Left cardiac atrium (tissue), 4 donors: ENCODE measurements at regions not wholly inside any gene's neighbourhood (a gene's known extent, or its start where the extent isn't known, plus 50 kb on each side); places are given as distances from the start of the nearest gene placed in this dataset.
A peak's percentile ranks its signal among the peaks of the same experiment; 100 is the strongest.
"Not testable (repeated sequence)": the region's sequence is repeated elsewhere in the genome, so short reads cannot be mapped to it uniquely, and the experiment has no call there.

ENCODE experiments used
- ATAC-seq, 2 donors: fragments of 200-7000 bp; cut with Tn5 transposase; one replicate each; pipeline ENCODE4 v1.9.1; 2020; ENCODE audit warnings: mild to moderate bottlenecking in 2 of 2, moderate library complexity in 2 of 2
- DNase-seq: peaks from one replicate; pipeline ENCODE4 v3.0.0-alpha.2; 2020
- intact Hi-C, 2 donors: fragments of 100-400 bp; cut with DNase I; formaldehyde crosslinking; loops; one replicate each; pipeline versions ENCODE4 v1.14.1 to v1.15.1; 2022 to 2023
- donor health status: DM: no; HTN: yes; CAD: no.
- donor health status: DM: no; HTN: yes; CAD: no; lungs with severe emphysema.
- donor health status: DM: yes; HTN: yes; CAD: no.
- donor health status: Dilated cardiomyopathy.

DNA sequence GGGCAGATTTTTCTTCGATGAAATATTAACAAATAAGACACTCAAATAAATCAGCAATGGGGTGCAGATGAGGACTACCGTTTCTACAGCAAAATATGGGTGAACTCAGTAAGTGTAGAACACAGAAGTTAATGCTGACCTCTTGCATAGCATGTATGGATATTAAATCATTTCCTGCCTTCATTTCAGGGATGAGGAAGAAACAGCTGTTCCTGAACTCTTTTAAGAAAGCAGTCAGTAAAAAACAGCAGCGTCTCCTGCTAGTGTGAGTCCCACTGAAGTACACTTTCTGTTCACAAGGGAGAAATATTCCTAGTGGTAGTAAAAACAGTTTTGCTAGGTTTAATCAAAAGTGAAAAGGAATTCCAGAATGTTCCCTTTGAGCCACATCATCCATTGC lies 379.0 kb downstream of the ZEB2 start:
- intact Hi-C loops, result no loop called here
- no peak for DNase-seq
- ATAC-seq, result no peak

DNA sequence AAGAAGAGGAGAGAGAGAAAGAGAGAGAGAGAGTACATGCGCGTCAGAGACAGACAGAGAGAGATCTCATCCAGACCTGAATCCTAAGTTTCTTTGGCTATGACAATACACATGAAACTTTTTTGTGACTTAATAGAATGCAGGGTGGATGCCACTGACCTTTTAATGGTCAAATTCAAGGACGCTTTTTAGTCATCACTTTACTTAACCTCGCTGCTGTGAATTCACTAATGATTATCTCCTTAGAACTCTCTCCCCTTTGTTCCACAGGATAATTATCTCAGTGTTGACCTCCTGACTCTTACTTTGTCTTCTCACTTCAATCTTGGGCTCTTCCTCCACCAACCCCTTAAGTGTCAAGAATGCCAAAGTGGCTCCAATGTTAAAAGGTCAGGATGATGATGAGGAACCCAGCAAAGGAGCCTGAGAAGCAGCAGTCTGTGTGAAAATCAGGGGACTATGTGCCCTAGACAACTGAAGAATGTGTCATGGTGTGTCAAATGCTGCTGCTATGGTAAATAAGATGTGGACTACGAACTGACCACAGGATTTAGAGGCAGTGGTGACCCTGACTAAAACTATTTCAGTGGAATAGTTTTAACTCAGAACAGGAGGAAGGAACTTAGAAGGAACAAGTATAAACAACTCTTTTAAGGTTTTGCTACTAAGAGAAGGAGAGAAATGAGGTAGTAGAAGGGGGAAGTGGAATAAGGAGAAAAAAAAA lies 382.1 kb downstream of the ZEB2 start:
- no peak for ATAC-seq
- no peak for DNase-seq
- intact Hi-C loops, result no loop called here

GRCh38 chr2:144137272-144137671 lies 382.6 kb downstream of the ZEB2 start:
- ATAC-seq, result no peak
- intact Hi-C loops, result no loop called here
- DNase-seq, result no peak

DNA sequence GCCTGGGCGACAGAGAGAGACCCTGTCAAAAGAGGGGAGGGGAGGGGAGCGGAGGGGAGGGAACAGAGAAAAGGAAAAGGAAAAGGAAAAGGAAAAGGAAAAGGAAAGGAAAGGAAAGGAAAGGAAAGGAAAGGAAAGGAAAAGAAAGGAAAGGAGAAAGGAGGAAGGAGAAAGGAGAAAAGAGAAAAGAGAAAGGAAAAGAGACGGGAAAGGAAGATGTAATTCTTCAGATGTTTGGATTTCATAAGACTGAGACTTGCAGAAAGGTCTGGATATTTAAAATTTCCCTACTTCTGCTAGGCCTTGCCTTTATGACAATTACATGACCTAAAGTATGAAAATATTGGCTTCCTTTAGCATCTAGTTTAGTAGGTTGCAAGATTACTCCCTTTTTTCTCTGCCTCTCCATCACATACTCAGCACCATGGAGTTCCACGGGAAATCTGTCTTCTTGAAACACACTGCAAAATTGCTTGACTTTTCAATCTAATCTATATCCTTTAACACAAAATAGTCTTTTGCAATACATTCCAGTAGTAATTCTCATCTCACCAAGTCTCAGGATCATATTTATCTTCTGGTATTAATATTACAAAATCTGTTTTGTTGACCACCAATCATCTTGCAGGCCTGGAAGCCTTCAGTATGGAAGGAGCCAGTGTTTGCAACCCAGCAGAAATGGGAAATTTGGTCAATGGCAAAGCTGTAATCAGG lies 383.5 kb downstream of the ZEB2 start:
- ATAC-seq (no peak), DNase-seq (no peak)
- intact Hi-C loops, result no loop called here

DNA sequence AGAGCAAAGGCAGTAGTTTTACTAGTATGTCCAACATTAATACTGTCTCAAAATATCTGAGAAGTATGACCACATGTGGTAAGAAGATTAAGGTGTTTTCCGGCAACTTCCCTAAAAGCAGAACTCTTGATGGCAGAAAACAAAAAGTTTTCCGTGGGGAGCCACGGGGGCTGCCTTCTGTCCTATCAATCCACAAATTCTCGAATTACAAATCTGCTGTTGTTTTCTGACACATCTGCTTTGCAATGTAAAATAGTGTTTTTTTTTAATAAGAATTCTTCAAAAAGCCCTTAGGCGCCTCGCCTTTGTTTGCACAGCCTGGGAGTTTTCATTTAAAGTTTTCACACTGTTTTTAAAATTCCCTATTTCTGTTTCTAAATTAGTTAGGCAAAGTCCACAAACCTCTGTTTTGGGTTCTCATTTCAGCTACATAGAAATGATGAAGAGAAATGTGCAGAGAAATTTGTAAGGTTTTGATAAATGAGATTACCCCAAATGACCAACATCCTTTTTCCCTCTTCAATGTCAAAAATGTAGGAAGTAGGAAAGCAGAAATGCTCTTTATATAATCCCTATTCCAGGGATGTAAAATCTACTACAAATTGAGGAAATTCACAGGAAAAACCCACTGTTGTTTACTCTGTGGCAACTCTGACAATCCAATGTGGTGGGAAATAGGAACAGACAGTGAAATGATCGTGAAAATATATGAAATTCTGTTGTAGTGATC lies 385.8 kb downstream of the ZEB2 start:
- DNase-seq, result no peak
- no peak for ATAC-seq
- intact Hi-C loops, result no loop called here

DNA sequence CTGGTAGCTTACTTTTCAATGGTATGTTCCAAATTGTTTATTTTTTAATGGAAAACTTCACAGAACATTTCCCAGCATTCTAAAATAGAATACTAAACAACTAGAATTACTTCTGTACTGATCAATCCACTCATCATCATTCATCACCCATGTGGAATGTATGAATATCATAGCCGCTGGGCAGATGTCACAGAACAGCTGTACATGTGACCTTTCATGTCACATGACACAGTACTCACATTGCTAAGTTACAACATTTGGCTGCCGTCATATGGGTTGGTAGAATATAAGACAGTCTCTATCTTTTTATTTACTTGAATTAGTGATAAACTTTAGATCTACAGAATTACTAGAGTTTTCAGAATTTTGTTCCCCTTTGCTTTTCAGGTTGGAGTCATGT lies 387.6 kb downstream of the ZEB2 start:
- no peak for DNase-seq
- intact Hi-C loops, result no loop called here
- no peak for ATAC-seq

DNA sequence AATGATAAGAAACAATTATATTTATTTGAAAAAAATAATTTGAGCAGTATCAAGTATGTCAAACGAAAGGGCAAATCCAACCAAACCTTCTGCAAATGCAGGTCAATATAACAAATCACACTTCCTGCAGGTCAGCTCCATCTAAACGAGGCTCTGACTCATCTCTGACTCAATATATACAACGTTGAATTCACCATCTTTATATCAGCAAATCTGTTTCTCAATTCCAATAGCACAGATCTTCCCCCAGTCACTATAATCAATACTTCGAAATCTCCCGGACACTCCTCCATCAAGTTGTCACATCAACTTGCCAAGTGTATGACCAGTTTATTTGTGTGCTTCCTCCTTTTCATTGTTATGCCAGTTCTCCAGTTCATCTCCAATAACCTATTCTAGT lies 388.9 kb downstream of the ZEB2 start:
- intact Hi-C loops, result no loop called here
- DNase-seq, result no peak
- no peak for ATAC-seq

- ATAC-seq, result no peak
- intact Hi-C loops, result no loop called here
- DNase-seq, result no peak
These were observed 389.4 kb downstream of the ZEB2 start for GRCh38 chr2:144130551-144130950.

GRCh38 chr2:144128130-144128746 lies 391.7 kb downstream of the ZEB2 start:
- no peak for DNase-seq
- ATAC-seq, result no peak
- intact Hi-C loops, result no loop called here

GRCh38 chr2:144127693-144128092 lies 392.2 kb downstream of the ZEB2 start:
- DNase-seq (no peak), ATAC-seq (no peak)
- intact Hi-C loops, result no loop called here

DNA sequence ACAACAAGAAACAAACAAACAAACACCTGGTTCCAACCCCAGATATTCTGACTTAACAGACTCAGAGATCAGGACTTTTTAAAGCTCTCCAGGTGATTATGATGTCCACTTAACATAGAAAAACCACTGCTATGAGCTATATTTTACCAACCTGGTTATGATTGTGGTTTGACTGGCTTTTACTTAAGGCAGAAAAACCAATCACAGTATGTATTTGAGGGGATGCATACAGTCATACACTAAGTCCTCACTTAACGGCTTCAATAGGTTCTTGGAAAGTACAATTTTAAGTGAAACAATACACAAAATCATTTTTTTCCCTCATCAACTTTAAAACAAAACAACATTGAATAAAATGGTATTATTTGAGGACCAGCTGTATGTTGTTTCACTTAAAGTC lies 393.6 kb downstream of the ZEB2 start:
- intact Hi-C loops, result no loop called here
- DNase-seq, result no peak
- ATAC-seq, result no peak

DNA sequence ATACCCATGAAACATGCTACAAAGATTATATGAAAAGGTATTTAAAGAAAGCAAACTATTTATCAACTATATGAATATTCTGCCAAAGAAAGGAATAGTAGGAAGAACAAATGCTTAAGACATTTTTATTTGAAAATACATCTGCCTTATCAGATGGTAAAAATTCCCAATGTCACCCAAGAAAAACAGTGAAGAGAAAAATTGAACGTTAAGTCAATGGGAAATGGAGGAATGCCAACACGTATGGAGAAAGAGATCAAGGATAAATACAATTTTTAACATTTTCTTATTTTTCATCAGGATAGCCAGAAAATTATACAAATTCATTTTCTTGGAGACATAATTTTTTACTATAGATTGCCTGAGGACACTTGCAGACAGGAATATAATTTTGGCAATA lies 394.2 kb downstream of the ZEB2 start:
- DNase-seq, result no peak
- intact Hi-C loops, result no loop called here
- no peak for ATAC-seq

- intact Hi-C loops, result no loop called here
- DNase-seq (no peak), ATAC-seq (no peak)
These were observed 395.0 kb downstream of the ZEB2 start for GRCh38 chr2:144124882-144125281.

DNA sequence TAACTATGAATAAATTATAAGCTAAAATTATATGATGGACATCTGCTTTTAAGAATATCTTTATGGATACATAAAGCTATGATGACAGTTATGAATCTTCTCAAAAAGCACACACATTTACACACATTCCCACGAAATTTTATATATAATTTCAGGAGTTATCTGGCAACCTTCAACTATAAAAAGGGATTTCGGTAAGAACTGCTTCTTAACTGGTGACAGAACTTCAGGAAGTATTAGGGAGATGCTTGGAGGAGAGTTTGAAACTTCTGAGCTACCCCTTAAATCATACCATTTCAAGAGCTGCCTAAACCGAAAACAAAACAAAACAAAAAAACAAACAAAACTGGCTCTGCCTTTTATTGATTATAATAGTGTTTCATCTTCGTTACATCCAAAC lies 399.4 kb downstream of the ZEB2 start:
- ATAC-seq (no peak), DNase-seq (no peak)
- intact Hi-C loops, result no loop called here

DNA sequence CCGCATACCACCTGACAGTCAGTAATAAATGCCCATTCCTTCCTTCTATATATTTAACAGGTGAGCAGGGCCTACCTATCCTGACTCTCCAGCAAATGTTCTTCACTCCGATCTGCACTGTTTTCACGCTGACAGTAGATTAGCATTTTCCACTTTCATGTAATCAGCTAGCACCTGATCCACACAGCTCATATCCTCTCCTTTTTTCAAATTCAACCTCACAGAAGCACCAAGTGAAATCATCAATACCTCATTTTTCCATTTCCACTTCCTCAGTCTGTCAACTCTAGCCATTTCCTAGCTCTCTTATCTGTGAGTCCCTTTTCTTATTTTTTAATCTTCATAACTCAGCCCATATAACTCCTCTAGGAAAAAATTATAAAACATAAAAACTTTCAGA lies 402.8 kb downstream of the ZEB2 start:
- intact Hi-C loops, result no loop called here
- ATAC-seq, result no peak
- DNase-seq, result no peak

DNA sequence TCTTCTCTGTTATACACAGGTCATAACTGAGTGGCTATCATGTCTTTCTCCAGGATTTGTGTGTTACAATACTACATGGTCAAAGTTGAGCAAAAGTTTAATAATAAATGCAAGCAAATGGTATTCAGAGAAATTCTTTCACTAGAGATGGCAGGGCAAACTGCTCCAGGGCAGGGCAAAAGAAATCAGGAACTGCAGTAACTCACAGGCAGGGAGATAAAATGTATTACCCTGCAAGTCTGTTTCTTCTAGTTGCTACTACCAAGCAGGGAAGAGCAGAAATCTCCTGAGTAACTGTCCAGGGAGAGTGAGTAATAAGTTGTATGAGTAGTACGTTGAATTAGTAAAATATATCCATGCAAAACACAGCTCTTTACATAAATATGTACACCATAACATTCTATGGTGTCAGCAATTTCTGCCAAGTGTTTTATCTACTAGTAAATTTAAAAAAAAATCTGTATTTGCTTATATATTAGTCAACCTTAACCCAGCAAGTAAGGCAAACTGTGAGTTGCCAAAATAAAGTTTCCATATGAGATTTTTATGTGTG lies 404.1 kb downstream of the ZEB2 start:
- intact Hi-C loops, result no loop called here
- no peak for DNase-seq
- no peak for ATAC-seq

DNA sequence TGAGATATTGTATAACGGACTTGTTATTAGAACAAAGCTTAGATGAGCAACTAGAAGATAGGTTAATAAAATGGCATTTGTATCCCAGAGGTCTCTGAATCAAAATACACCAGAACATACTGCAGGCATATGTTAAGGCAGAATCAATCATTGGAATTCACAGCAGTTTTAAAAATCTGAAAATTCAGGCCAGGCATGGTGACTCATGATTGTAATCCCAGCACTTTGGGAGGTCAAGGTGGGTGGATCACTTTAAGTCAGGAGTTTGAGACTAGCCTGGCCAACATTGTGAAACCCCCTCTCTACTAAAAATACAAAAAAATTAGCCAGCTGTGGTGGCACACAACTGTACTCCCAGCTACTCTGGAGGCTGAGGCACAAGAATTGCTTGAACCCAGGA lies 405.2 kb downstream of the ZEB2 start:
- ATAC-seq, result no peak
- no peak for DNase-seq
- intact Hi-C loops, result no loop called here

GRCh38 chr2:144111437-144111836 lies 408.5 kb downstream of the ZEB2 start:
- intact Hi-C loops, result no loop called here
- ATAC-seq, result peak in 1 of 2 donors; percentile 65
- no peak for DNase-seq

DNA sequence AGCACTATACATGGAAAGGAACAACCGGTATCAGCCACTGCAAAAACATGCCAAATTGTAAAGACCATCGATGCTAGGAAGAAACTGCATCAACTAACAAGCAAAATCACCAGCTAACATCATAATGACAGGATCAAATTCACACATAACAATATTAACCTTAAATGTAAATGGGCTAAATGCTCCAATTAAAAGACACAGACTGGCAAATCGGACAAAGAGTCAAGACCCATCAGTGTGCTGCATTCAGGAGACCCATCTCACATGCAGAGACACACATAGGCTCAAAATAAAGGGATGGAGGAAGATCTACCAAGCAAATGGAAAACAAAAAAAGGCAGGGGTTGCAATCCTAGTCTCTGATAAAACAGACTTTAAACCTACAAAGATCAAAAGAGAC lies 413.8 kb downstream of the ZEB2 start:
- intact Hi-C loops, ATAC-seq: not testable (repeated sequence)

DNA sequence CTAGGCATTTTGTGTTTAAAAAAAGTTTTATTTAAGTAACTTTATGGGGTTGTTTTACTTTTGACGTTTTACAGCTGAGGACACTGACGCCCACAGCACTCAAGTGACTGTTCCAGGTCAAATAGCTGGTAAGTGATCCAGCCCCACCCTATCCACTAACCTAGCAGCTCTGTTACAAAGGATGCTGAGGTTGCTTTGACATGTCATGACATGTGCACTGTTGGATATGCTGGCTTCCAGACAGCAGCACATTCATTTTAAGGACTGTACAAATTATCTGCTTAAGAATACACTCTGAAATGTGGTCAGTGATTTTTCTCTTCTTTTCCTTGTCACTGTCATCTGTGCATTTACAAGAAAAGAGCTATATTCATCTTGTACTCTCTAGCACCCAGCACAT lies 417.5 kb downstream of the ZEB2 start:
- intact Hi-C loops, result no loop called here
- ATAC-seq (no peak), DNase-seq (no peak)

More for the DNA sequence above, 413.8 kb downstream of the ZEB2 start:
- not testable (repeated sequence) for DNase-seq
